ENCODE measurements at regions not wholly inside any gene's neighbourhood (a gene's known extent, or its start where the extent isn't known, plus 50 kb on each side); places are given as distances from the start of the nearest gene placed in this dataset.

DNA sequence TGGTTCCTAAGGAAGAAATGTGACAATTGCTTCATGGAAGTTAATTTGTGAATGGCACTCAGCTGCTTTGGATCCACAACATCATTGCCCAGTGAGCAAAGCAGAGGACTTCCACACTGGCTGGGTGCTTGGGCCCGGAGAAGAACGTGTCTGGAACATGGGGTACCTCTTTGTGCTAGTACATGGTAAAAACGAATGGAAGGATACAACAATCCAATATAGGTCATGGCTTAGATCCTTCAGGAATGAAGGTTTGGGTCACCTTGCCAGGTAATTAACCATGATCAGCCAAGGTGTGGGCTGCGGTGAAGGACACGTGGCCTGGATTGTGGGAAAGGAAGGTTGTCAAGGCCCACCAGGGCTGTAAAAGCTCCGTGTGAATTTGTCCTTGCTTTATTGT is 245.9 kb upstream of the HS6ST1 start:
- no peak overlapping the region for H3K4me3 ChIP-seq (ENCODE audit: low read depth, low read length)
- TF ChIP-seq, protein P1, sequence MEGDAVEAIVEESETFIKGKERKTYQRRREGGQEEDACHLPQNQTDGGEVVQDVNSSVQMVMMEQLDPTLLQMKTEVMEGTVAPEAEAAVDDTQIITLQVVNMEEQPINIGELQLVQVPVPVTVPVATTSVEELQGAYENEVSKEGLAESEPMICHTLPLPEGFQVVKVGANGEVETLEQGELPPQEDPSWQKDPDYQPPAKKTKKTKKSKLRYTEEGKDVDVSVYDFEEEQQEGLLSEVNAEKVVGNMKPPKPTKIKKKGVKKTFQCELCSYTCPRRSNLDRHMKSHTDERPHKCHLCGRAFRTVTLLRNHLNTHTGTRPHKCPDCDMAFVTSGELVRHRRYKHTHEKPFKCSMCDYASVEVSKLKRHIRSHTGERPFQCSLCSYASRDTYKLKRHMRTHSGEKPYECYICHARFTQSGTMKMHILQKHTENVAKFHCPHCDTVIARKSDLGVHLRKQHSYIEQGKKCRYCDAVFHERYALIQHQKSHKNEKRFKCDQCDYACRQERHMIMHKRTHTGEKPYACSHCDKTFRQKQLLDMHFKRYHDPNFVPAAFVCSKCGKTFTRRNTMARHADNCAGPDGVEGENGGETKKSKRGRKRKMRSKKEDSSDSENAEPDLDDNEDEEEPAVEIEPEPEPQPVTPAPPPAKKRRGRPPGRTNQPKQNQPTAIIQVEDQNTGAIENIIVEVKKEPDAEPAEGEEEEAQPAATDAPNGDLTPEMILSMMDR (IDR thresholded peaks at IDR 0.05; ENCODE audit: insufficient read depth, low read depth, low read length), result no peak
- no peak for DNase-seq (ENCODE audit: low read depth)

DNA sequence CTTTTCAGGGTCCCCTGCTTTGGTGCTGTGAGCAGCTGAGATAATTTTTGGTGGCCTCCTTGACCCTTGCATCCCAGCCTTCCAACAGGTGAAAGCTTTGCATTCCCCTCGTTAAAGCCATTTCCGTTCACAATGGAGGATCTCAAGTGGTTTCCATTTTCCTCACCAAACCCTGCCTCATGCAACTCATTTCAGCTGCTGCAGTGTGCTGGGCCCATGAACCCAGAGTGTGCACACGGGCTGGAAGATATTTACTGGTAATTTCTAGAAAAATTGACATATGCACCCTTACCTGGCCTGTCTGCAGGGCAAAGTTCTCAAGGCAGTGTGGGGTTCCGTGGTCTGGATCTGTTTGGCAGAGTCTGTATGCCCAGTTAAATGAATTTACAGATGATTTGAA is 246.8 kb upstream of the HS6ST1 start:
- no peak overlapping the region for H3K4me3 ChIP-seq (ENCODE audit: low read depth, low read length)

DNA sequence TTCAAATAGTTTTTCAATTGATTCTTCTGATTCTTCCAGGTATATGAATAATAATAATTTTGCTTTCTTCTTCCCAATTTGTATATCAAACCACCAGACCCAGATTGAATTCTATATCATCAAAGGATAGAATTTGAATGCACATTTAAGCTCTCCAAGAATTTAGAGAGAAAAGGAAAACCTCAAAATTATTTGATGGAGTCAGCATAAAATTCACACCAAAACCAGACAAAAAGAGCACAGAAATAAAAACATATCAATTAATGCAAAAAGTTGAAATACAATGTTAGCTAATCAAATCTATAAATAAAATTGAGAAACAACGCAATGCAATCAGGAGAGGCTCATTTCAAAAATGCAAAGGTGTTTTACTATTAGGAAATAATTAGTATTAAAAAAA is 248.0 kb upstream of the HS6ST1 start:
- H3K4me3 ChIP-seq (ENCODE audit: low read depth, low read length), result no peak overlapping the region
- DNase-seq (ENCODE audit: low read depth), result no peak
- TF ChIP-seq, protein P1 (IDR thresholded peaks at IDR 0.05; ENCODE audit: insufficient read depth, low read depth, low read length), result no peak

More for the DNA sequence above, 246.8 kb upstream of the HS6ST1 start:
- no peak for DNase-seq (ENCODE audit: low read depth)
- TF ChIP-seq, protein P1 (IDR thresholded peaks at IDR 0.05; ENCODE audit: insufficient read depth, low read depth, low read length), result no peak

DNA sequence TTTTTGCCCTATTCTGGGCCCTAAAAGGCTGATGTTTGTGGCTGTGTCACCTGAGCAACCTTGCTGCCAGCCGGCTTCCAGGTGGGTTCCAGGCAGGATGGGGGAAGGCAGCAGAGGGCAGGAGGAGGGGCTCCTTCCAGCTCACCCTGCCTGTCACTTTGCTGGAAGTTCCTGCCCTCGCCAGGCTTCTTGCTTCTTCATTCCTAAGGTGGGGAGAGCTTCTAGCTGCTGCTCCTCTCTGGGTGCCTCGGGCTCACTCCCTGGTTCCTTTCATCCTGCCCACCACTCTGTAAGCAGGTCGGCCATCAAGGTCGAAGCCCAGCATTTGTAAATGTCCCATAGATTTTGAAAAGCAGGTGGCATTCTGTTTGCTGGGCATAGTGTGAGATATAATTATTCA is 249.4 kb upstream of the HS6ST1 start:
- TF ChIP-seq, protein P1 (IDR thresholded peaks at IDR 0.05; ENCODE audit: insufficient read depth, low read depth, low read length), result no peak
- no peak for DNase-seq (ENCODE audit: low read depth)
- H3K4me3 ChIP-seq (ENCODE audit: low read depth, low read length), result no peak overlapping the region

DNA sequence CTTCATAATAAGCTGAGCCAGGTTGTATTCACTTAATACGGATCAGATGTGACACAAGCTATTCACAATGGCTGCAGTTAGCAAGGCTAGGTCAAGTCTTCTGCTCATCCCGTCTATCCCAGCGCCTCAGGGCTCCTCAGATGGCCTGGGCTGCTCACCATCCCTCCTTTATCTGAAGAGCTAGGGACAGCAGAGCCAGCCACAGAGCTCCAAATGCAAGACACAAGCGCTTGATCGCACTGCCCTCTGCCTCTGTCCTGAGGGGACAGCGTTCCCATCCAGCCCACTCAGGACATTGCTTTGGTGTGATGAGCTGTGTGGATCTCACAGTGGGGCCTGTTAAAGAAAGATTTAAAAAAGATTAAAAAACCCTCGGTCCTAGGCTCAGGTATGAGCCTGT is 254.4 kb upstream of the HS6ST1 start:
- no peak for DNase-seq (ENCODE audit: low read depth)
- H3K4me3 ChIP-seq (ENCODE audit: low read depth, low read length), result no peak overlapping the region
- TF ChIP-seq, protein P1 (IDR thresholded peaks at IDR 0.05; ENCODE audit: insufficient read depth, low read depth, low read length), result no peak

DNA sequence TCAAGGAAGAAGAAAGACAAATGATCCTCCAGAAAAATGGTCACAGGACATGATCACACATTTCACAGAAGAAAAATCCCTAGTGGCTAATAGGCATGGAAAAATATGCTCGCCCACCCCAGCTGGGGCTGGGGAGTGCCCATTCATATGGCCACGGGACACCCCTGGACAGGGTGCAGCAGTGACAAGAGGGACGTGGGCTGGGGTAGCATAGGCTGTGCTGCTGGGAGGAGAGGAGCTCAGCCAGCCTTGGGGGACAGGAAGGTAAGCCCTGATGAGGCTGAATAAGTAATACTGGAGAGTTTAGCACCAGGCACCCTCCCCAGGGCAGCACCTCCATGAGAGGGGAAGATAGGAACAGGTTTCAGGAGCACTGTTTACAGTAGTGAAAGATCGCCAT is 254.9 kb upstream of the HS6ST1 start:
- no peak for DNase-seq (ENCODE audit: low read depth)
- TF ChIP-seq, protein P1 (IDR thresholded peaks at IDR 0.05; ENCODE audit: insufficient read depth, low read depth, low read length), result no peak
- H3K4me3 ChIP-seq (ENCODE audit: low read depth, low read length), result no peak overlapping the region

DNA sequence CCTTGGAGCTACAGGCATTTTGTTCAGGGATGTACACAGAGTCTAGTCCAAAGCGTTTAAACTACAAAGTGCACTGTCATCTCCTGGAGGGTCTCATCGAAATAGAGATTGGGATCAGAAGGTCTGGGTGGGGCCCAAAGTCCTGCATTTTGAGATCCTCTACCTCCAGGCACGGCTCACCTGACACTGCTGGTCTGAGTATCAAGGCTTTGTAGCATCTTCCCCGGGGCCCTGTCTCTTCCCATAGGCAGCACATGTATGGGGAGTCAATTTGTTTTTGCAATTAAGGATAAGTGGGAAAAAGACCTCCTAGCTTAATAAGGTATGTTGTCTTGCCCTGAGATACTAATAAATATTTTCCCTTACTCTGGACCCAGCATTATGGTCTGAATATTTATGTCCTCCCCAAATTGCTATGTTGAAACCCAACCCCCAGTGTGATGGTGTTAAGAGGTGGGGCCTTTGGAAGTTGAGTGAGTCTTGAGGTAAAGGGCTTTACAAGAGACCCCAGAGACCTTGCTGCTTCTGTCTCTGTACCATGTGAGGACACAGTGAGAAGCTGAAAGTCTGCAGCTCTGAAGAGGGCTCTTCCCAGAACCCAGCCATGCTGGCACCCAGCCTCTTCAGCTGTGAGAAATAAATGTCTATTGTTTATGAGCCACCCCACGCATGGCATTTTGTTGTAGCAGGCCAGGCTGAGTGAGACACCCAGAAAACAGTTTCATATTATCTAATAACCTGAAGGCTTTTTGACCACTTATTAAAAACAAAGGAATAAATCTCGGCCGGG is 258.7 kb upstream of the HS6ST1 start:
- TF ChIP-seq, protein P1 (IDR thresholded peaks at IDR 0.05; ENCODE audit: insufficient read depth, low read depth, low read length), result no peak
- H3K4me3 ChIP-seq (ENCODE audit: low read depth, low read length), result no peak overlapping the region
- DNase-seq (ENCODE audit: low read depth), result no peak

All from fibroblast of villous mesenchyme (primary cell).